Gastrocnemius medialis (tissue), 4 donors: ENCODE measurements at regions not wholly inside any gene's neighbourhood (a gene's known extent, or its start where the extent isn't known, plus 50 kb on each side); places are given as distances from the start of the nearest gene placed in this dataset.
"Not testable (repeated sequence)": the region's sequence is repeated elsewhere in the genome, so short reads cannot be mapped to it uniquely, and the experiment has no call there.

ENCODE experiments used
- ATAC-seq, 2 donors: fragments of 150-250 bp; one replicate each; pipeline ENCODE4 v1.9.1; 2016
- DNase-seq, 2 donors: peaks; one replicate each; pipeline ENCODE4 v3.0.0-alpha.2; 2019
- H3K27ac ChIP-seq, 4 donors: fragments of 200-600 bp; sonication (generic); 1 replicate in 1 of 4; 2 replicates in 3 of 4; pipeline ENCODE4 v1.5.1; 2016 to 2018; ENCODE audit warnings: mild to moderate bottlenecking in 2 of 4, moderate library complexity in 1 of 4
- H3K27me3 ChIP-seq, 3 donors: fragments of 200-600 bp; sonication (generic) in 2 of 3; 1 replicate in 1 of 3; 2 replicates in 2 of 3; pipeline versions ENCODE4 v1.5.1 to v1.6.0; 2016 to 2019; ENCODE audit warnings: mild to moderate bottlenecking in 1 of 3, moderate library complexity in 1 of 3
- H3K36me3 ChIP-seq, 2 donors: fragments of 200-600 bp; sonication (generic) in 1 of 2; one replicate each; pipeline ENCODE4 v1.5.1; 2017 to 2018
- H3K4me1 ChIP-seq, 2 donors: fragments of 200-600 bp; sonication (generic) in 1 of 2; one replicate each; pipeline ENCODE4 v1.5.1; 2016 to 2017; ENCODE audit warnings: mild to moderate bottlenecking in 2 of 2
- H3K4me3 ChIP-seq, 4 donors: fragments of 200-600 bp; sonication (generic) in 3 of 4; 1 replicate in 1 of 4; 2 replicates in 3 of 4; pipeline ENCODE4 v1.5.1; 2016 to 2019; ENCODE audit warnings: mild to moderate bottlenecking in 2 of 4
- H3K9me3 ChIP-seq, 3 donors: fragments of 200-600 bp; sonication (generic) in 2 of 3; 1 replicate in 1 of 3; 2 replicates in 2 of 3; pipeline ENCODE4 v1.5.1; 2016 to 2019
- POLR2A ChIP-seq, 2 donors: fragments of 450-650 bp; IDR thresholded peaks; one replicate each; pipeline ENCODE4 v1.6.1; 2017; ENCODE audit warnings: antibody characterized with exemption in 2 of 2, mild to moderate bottlenecking in 2 of 2, moderate library complexity in 2 of 2
- in situ Hi-C, 4 donors: fragments of 200-750 bp; cut with MboI; loops; one replicate each; pipeline versions ENCODE4 v1.15.0 to v1.8.0; 2017; ENCODE audit warnings: low sequenced_read_pairs in 4 of 4
- intact Hi-C: fragments of 100-400 bp; cut with DNase I; formaldehyde crosslinking; loops from one replicate; pipeline ENCODE4 v1.15.1; 2023; ENCODE audit warnings: low total_unique reads
- TF ChIP-seq, protein P1 (sequence below), 5 experiments: fragments of 450-650 bp in 3 of 5; fragments of 200-600 bp in 2 of 5; sonication (generic) in 2 of 5; IDR thresholded peaks in 4 of 5; conservative IDR thresholded peaks in 1 of 5; 1 replicate in 4 of 5; 2 replicates in 1 of 5; pipeline ENCODE4 v1.5.1; 2016 to 2019; ENCODE audit warnings: antibody characterized with exemption in 5 of 5, mild to moderate bottlenecking in 3 of 5, moderate library complexity in 3 of 5

- Histone ChIP-seq H3K4me3 (no peak overlapping the region), H3K9me3 (no peaks in the 10 kb centered on the region), H3K27me3 (no peaks in the 10 kb centered on the region), H3K27ac (no peak overlapping the region), H3K36me3 (no peaks in the 10 kb centered on the region), H3K4me1 (no peaks in the 10 kb centered on the region)
- intact Hi-C loops (no loop called here), in situ Hi-C loops (no loop called here)
- TF ChIP-seq, protein P1, sequence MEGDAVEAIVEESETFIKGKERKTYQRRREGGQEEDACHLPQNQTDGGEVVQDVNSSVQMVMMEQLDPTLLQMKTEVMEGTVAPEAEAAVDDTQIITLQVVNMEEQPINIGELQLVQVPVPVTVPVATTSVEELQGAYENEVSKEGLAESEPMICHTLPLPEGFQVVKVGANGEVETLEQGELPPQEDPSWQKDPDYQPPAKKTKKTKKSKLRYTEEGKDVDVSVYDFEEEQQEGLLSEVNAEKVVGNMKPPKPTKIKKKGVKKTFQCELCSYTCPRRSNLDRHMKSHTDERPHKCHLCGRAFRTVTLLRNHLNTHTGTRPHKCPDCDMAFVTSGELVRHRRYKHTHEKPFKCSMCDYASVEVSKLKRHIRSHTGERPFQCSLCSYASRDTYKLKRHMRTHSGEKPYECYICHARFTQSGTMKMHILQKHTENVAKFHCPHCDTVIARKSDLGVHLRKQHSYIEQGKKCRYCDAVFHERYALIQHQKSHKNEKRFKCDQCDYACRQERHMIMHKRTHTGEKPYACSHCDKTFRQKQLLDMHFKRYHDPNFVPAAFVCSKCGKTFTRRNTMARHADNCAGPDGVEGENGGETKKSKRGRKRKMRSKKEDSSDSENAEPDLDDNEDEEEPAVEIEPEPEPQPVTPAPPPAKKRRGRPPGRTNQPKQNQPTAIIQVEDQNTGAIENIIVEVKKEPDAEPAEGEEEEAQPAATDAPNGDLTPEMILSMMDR (IDR thresholded peaks at IDR 0.05 in 4 of 5, conservative IDR thresholded peaks at IDR 0.05 in 1 of 5): no peak
- TF ChIP-seq POLR2A (IDR thresholded peaks at IDR 0.05): no peak
- DNase-seq: no peak
- no peak for ATAC-seq
Observed at GRCh38 chr20:60789399-60789798, 462.7 kb upstream of the CDH4 start.

DNA sequence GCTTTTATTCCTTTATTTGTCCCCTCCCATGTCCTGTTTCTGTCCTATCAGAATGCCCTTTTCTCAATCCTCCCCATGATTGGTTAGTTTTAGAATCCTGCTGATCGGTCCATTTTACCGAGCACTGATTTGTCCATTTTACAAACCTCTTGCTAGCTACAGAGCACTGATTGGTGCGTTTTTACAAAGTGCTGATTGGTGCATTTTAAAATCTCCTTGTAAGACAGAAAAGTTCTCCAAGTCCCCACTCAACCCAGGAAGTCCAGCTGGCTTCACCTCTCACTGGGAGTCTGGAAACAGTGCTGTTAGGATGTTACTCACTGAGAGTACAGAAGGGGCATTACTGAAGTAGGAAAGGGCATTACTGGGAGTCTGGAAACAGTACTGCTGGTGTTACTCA, 461.7 kb upstream of the CDH4 start:
- not testable (repeated sequence) for H3K4me3 ChIP-seq, ATAC-seq

DNA sequence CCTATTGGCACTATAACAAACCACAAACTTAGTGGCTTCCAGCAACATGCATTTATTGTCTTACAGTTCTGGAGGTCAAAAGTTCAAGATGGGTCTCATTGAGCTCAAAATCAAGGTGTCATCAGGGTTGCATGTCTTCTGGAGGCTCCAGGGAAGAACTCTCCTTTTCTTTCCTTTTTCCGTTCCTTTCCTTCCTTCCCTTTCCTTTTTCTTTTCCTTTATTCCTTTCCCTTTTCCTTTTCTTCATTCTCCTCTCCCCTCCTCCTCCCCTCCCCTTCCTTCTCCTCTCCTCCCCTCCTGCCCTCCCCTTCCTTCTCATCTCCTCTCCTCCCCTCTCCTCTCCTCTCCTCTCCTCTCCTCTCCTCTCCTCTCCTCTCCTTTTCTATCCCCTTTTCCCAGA, 460.2 kb upstream of the CDH4 start:
- TF ChIP-seq POLR2A (IDR thresholded peaks at IDR 0.05): no peak
- TF ChIP-seq, protein P1 (IDR thresholded peaks at IDR 0.05 in 4 of 5, conservative IDR thresholded peaks at IDR 0.05 in 1 of 5): no peak
- Histone ChIP-seq H3K36me3 (no peaks in the 10 kb centered on the region), H3K4me1 (no peaks in the 10 kb centered on the region), H3K9me3 (no peaks in the 10 kb centered on the region), H3K27ac (no peak overlapping the region), H3K4me3 (no peak overlapping the region), H3K27me3 (no peaks in the 10 kb centered on the region)
- DNase-seq: no peak
- in situ Hi-C loops: no loop called here
- ATAC-seq: no peak
- intact Hi-C loops: no loop called here

More for the DNA sequence above, 461.7 kb upstream of the CDH4 start:
- in situ Hi-C loops, H3K9me3 ChIP-seq, H3K36me3 ChIP-seq, DNase-seq, H3K27me3 ChIP-seq, H3K27ac ChIP-seq, intact Hi-C loops, H3K4me1 ChIP-seq: not testable (repeated sequence)

DNA sequence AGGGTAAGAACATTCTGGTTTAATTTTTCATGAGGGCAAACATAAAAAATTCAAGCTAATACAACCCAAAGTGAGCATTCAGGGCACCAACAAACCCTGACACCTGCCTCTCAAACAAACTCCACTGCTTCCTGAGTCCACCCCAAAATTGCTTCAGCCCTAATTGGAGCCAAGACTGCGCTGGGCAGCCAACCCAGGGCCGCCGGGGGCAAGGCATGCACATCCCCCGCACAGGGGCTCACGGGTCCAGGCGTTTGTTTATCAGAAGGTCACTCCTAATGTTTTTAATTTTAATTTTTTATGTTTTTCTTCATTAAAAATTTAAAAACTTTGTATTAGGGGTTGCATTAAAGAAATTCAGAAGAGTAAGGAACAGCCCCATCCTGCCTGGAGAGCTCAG, 459.1 kb upstream of the CDH4 start:
- no peaks in the 10 kb centered on the region for H3K9me3 ChIP-seq
- DNase-seq (no peak), ATAC-seq (no peak)
- no peaks in the 10 kb centered on the region for H3K27me3 ChIP-seq
- H3K4me3 ChIP-seq: no peak overlapping the region
- no peaks in the 10 kb centered on the region for H3K36me3 ChIP-seq
- H3K27ac ChIP-seq: no peak overlapping the region
- intact Hi-C loops (no loop called here), in situ Hi-C loops (no loop called here)
- no peak for TF ChIP-seq POLR2A (IDR thresholded peaks at IDR 0.05)
- TF ChIP-seq, protein P1 (IDR thresholded peaks at IDR 0.05 in 4 of 5, conservative IDR thresholded peaks at IDR 0.05 in 1 of 5): no peak
- no peaks in the 10 kb centered on the region for H3K4me1 ChIP-seq

DNA sequence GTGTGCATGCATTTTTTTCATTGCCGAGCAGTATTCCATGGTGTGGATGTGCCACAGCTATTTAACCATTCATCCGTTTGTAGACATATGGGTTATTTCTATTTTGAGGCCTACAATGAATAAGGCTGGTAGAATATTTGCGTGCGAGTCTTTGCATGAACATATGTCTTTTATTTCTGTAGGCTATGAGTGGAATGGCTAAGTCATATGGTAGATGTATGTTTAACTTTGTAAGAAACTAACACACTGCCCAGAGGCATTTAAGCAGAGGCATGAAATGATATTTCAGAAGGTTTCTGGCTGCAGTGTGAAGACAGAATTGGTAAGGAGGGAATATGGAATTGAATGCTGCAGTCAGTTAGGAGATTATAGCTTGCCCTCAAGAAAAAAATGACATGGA, 457.4 kb upstream of the CDH4 start:
- TF ChIP-seq, protein P1 (IDR thresholded peaks at IDR 0.05 in 4 of 5, conservative IDR thresholded peaks at IDR 0.05 in 1 of 5): no peak
- TF ChIP-seq POLR2A (IDR thresholded peaks at IDR 0.05): no peak
- Histone ChIP-seq H3K36me3 (no peaks in the 10 kb centered on the region), H3K4me3 (no peak overlapping the region), H3K9me3 (no peaks in the 10 kb centered on the region), H3K27ac (no peak overlapping the region), H3K27me3 (no peaks in the 10 kb centered on the region), H3K4me1 (no peaks in the 10 kb centered on the region)
- DNase-seq (no peak), ATAC-seq (no peak)
- in situ Hi-C loops: no loop called here
- intact Hi-C loops: no loop called here
